NCI-H526 (cell line): ENCODE measurements at regions not wholly inside any gene's neighbourhood (a gene's known extent, or its start where the extent isn't known, plus 50 kb on each side); places are given as distances from the start of the nearest gene placed in this dataset.
"Not testable (repeated sequence)": the region's sequence is repeated elsewhere in the genome, so short reads cannot be mapped to it uniquely, and the experiment has no call there.

Experiments used
- DNase-seq, 2 experiments: peaks; one replicate each; lab custom pipeline; 2025; lab: John Stamatoyannopoulos, UW

GRCh38 chr2:16035747-16036745 is 95.7 kb downstream of the MYCN start:
- no peak for DNase-seq

DNA sequence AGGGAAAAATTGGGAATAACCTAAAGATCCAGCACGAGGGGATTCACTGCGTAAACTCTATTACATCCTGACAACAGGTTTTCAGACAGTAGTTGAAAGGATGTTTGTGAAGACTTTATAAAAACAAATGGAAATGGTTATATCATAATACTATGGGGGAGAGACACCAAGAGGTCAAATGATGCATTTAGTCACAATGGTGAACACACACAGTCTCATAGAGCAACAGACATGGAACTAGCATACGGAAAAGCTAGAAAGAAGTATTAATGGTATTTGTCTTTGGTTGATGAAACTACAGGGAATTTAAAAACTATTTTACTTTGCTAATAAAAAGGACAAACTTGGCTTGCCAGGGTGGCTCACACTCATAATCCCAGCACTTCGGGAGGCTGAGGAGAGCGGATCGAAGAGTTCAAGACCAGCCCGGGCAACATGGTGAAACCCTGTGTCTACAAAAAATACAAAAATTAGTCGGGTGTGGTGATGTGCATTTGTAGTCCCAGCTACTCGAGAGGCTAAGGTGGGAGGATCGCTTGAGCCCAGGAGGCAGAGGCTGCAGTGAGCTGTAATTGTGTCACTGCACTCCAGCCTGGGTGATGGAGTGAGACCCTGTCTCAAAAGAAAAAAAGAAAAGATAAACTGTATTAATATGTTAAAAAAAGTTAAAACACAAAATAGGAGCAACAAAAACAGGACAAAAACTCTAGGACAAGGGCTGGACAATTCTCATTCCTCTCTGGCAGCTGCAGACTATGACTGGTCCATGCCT is 94.8 kb downstream of the MYCN start:
- no peak for DNase-seq

DNA sequence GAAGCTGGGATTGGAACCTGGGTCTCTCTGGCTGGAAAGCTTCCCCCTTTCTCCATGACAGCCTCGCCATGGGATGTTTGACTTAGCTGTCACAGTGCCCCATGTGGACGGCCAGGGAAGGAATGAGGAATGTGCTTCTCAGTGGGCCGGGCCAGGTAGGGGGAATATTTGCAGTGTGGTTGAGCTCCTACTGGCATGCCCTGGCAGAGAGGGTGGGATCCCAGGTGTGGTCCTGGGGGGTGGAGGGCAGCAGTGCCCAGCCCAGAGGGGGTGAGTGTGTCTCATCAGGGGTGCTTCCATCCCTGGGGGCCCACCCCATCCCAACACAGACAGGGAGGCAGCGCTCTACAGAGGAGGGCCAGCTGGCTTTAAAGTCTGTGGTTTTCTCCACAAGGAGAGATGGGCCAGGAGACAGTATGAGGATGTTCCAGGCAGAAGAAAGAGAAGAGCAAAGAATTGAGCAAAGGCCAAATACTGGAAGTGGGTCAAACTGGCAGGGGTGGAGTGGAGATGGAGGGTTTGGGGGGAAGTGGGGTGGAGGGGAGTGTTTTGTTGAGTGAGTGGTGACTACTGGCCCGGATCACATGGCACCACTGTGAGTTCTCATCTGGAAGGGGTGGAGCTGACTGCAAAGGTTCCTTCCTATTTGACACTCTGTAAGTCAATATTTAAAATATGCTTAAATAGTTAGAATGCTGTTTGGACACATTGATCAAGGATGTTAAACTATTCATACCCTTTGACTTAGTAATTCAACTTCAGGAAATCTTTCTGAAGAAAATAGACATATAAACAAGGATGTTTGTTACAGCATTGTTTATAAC is 94.0 kb downstream of the MYCN start:
- DNase-seq, result peak; percentile 94 to 99

- DNase-seq, result no peak
These were observed 92.6 kb downstream of the MYCN start for GRCh38 chr2:16033032-16033293.

DNA sequence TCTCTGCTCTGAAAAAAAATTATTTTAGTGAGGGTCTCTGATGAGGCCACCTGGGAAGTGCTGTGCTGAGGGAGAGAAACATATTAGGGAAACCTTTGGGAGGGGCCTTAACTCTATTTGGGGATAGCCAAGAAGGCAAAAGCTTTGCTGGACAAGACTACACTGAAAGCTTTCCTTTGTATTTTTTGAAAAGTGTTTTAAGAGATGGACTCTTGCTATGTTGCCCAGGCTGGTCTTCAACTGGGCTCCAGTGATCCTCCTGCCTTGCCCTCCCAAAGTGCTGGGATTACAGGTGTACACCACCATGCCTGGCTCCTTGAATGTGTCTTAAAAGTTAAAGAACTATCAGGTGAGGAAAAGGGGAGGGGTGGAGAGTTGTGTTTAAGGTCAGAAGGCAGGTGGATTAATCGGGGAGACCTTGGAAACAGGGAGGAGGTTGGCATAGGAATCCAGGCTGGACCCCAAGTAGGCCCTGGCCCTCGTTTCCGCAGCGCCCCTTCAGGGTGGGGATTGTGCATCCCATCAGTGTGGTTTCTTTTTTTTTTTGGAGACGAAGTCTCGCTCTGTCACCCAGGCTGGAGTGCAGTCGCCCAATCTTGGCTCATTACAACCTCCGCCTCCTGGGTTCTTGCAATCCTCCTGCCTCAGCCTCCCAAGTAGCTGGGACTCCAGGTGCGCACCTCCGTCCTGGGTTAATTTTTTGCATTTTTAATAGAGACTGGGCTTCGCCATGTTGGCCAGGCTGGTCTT is 92.1 kb downstream of the MYCN start:
- DNase-seq, result no peak

DNA sequence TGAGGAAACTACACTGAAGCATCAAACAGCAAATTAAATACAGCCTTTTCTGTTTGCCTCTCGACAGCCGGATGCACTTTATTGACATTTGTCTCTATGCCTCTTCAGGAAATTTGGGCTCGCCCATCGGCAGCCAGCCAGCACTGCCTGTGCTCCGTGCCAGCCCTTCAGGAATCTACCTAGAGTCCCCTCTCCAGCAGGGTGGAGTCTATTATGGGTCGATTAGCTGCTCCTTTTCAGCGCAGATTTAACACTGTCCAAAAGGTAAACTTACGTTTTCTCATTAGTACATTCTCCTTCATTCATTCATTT is 91.5 kb downstream of the MYCN start:
- no peak for DNase-seq

GRCh38 chr2:16031058-16031847 is 90.9 kb downstream of the MYCN start:
- DNase-seq, result no peak

- no peak for DNase-seq
These were observed 90.1 kb downstream of the MYCN start for GRCh38 chr2:16030206-16031057.

GRCh38 chr2:16028644-16029043 is 88.3 kb downstream of the MYCN start:
- no peak for DNase-seq

DNA sequence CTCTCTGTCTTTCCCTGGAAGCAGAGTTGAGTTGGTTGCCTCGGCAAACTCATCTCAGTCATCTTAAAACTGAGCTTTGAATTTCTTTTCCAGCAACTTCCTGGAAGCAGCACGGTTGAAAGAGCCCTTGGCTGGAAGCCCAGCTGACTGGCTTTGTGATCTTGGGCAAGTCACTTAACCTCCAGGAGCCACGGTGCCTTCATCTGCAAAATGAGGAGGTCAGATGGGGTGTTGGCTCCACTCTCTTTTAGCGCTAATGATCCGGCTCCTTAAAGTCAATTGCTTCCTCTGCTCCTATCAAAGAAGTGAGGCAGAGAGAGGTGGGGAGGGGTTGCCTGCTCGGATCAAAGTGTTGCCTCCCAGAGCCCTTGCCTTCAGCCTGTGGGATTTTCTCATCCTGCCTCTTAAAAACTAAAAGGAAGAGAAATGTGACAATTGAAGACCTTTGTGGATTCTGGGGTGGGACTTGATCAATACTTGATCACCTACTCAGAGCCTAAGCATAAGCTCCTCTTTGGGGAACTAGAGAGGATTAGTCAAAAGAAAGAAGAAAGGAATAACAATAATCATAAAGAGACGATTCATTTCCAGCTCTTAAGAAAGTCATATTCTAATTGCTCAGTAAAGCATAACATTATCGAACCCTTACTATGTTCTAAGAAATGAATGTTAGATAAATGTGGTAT is 86.6 kb downstream of the MYCN start:
- DNase-seq, result peak in 1 of 2 experiments; percentile 93

GRCh38 chr2:16025876-16026640 is 85.7 kb downstream of the MYCN start:
- no peak for DNase-seq

- no peak for DNase-seq
These were observed 85.0 kb downstream of the MYCN start for GRCh38 chr2:16025211-16025875.

- not testable (repeated sequence) for DNase-seq
These were observed 84.3 kb downstream of the MYCN start for GRCh38 chr2:16024628-16025027.

GRCh38 chr2:16023506-16024360 is 83.4 kb downstream of the MYCN start:
- DNase-seq, result no peak

GRCh38 chr2:16022548-16023240 is 82.3 kb downstream of the MYCN start:
- peak in 1 of 2 experiments; percentile 98 for DNase-seq

DNA sequence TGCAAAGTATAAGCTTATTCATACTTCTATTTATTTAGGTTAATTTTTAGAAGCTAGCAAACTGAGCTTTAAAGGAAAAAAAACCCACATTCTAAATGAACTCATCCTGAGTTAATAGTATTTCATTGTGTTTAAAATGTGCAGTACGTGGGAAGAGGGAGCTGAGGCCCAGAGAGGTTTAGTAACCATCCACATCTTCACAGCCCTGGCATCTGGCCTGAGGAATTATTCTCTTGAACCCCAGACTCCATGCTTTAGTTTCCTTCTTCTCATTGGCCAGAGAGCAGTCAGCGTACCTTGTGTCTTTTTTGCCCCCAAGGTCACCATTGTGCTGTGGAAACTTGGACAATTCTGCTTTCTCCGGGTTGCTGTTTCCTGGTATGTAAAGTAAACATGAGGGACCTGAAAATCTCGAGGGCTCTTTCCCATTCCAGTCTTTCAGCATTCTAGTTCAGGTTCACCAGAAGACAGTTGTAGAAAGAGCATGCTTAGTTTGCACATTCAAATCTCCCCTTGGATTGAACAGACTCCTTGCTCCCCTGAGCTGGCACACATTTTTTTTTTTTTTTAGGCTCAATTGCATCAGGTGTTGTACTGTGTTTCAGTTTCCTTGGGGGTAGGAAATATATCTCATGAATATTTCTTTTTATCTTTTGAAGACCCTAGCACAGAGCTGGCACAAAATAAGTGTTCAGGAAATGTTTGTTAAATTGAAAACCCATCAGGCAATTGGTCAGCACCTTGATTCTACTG is 81.4 kb downstream of the MYCN start:
- DNase-seq, result peak; percentile 100
